ENCODE measurements at regions not wholly inside any gene's neighbourhood (a gene's known extent, or its start where the extent isn't known, plus 50 kb on each side); places are given as distances from the start of the nearest gene placed in this dataset.
"Not testable (repeated sequence)": the region's sequence is repeated elsewhere in the genome, so short reads cannot be mapped to it uniquely, and the experiment has no call there.

GRCh38 chr3:127043041-127043641, 60.2 kb downstream of the PLXNA1 start:
- TF ChIP-seq, protein P1, sequence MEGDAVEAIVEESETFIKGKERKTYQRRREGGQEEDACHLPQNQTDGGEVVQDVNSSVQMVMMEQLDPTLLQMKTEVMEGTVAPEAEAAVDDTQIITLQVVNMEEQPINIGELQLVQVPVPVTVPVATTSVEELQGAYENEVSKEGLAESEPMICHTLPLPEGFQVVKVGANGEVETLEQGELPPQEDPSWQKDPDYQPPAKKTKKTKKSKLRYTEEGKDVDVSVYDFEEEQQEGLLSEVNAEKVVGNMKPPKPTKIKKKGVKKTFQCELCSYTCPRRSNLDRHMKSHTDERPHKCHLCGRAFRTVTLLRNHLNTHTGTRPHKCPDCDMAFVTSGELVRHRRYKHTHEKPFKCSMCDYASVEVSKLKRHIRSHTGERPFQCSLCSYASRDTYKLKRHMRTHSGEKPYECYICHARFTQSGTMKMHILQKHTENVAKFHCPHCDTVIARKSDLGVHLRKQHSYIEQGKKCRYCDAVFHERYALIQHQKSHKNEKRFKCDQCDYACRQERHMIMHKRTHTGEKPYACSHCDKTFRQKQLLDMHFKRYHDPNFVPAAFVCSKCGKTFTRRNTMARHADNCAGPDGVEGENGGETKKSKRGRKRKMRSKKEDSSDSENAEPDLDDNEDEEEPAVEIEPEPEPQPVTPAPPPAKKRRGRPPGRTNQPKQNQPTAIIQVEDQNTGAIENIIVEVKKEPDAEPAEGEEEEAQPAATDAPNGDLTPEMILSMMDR (IDR thresholded peaks at IDR 0.05; ENCODE audit: unreplicated experiment), result no peak
- Mint-ChIP-seq H3K9me3 (ENCODE audit: low read depth, unreplicated experiment) (no peaks in the 10 kb centered on the region), H3K27ac (ENCODE audit: unreplicated experiment) (peak overlapping the region; percentile 45), H3K4me3 (ENCODE audit: low read depth, unreplicated experiment) (peak overlapping the region; percentile 48), H3K36me3 (ENCODE audit: insufficient read depth, unreplicated experiment) (peaks cover 10% of the 10 kb centered on the region), H3K4me1 (ENCODE audit: low read depth, unreplicated experiment) (peaks cover 18% of the 10 kb centered on the region), H3K27me3 (ENCODE audit: unreplicated experiment) (no peaks in the 10 kb centered on the region)
- DNase-seq, result peak; percentile 85
- no TSS peak for BruUV-seq (replicated peaks)
- intact Hi-C loops (cut with micrococcal nuclease; ENCODE audit: unreplicated experiment), result loop anchor here (10.0 kb wide), 1 partner anchor 392 kb away; no protein-coding TSS in a partner anchor
- CTCF ChIA-PET, result no interaction called here

- H3K9me3 Mint-ChIP-seq (ENCODE audit: low read depth, unreplicated experiment), result no peaks in the 10 kb centered on the region
- TF ChIP-seq, protein P1 (IDR thresholded peaks at IDR 0.05; ENCODE audit: unreplicated experiment), result no peak
- peaks cover 18% of the 10 kb centered on the region for H3K4me1 Mint-ChIP-seq (ENCODE audit: low read depth, unreplicated experiment)
- intact Hi-C loops (cut with micrococcal nuclease; ENCODE audit: unreplicated experiment), result loop anchor here (10.0 kb wide), 1 partner anchor 391 kb away; no protein-coding TSS in a partner anchor
- peak; percentile 43 for DNase-seq
- peaks cover 10% of the 10 kb centered on the region for H3K36me3 Mint-ChIP-seq (ENCODE audit: insufficient read depth, unreplicated experiment)
- peak overlapping the region; percentile 45 for H3K27ac Mint-ChIP-seq (ENCODE audit: unreplicated experiment)
- BruUV-seq (replicated peaks), result no TSS peak
- no peaks in the 10 kb centered on the region for H3K27me3 Mint-ChIP-seq (ENCODE audit: unreplicated experiment)
- CTCF ChIA-PET, result no interaction called here
- peak overlapping the region; percentile 48 for H3K4me3 Mint-ChIP-seq (ENCODE audit: low read depth, unreplicated experiment)
These were observed 61.0 kb downstream of the PLXNA1 start for GRCh38 chr3:127043731-127044510.

- Mint-ChIP-seq H3K27me3 (ENCODE audit: unreplicated experiment) (peaks cover 8% of the 10 kb centered on the region), H3K4me1 (ENCODE audit: low read depth, unreplicated experiment) (peaks cover 18% of the 10 kb centered on the region), H3K4me3 (ENCODE audit: low read depth, unreplicated experiment) (no peak overlapping the region), H3K27ac (ENCODE audit: unreplicated experiment) (no peak overlapping the region), H3K9me3 (ENCODE audit: low read depth, unreplicated experiment) (peaks cover 6% of the 10 kb centered on the region), H3K36me3 (ENCODE audit: insufficient read depth, unreplicated experiment) (peaks cover 10% of the 10 kb centered on the region)
- CTCF ChIA-PET, result no interaction called here
- TF ChIP-seq, protein P1 (IDR thresholded peaks at IDR 0.05; ENCODE audit: unreplicated experiment), result no peak
- DNase-seq, result peak; percentile 66
- BruUV-seq (replicated peaks), result no TSS peak
- intact Hi-C loops (cut with micrococcal nuclease; ENCODE audit: unreplicated experiment), result loop anchor here (10.0 kb wide), 1 partner anchor 390 kb away; no protein-coding TSS in a partner anchor
These were observed 62.1 kb downstream of the PLXNA1 start for GRCh38 chr3:127044996-127045395.

DNA sequence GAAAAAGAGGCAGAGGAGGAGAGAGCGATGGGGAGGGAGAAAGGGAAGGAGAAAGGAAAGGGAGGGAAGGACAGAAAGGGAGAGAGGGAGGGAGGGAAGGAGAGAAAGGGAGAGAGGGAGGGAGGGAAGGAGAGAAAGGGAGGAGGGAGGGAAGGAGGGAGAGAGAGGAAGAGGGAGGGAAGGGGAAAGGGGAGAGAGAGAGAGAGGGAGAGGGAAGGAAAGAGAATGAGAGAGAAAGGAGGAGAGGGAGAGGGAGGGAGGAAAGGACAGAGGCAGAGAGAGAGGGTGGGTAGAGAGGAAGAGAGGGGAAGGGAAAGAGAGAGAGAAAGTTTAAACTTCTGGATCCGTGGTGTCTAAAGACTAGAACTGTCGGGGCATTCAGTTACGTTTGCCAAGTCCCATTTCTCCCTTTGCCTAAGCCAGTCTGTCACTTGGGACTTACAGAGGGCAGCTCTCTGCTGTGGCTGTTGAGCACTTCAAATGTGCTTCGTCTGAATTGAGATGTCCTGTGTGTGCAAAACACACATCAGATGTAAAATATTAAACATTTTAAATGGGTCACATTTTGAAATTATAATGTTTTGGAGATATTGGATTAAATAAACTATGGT, 62.6 kb downstream of the PLXNA1 start:
- Mint-ChIP-seq H3K27ac (ENCODE audit: unreplicated experiment) (no peak overlapping the region), H3K36me3 (ENCODE audit: insufficient read depth, unreplicated experiment) (peaks cover 10% of the 10 kb centered on the region), H3K9me3 (ENCODE audit: low read depth, unreplicated experiment) (peaks cover 7% of the 10 kb centered on the region), H3K27me3 (ENCODE audit: unreplicated experiment) (peaks cover 9% of the 10 kb centered on the region), H3K4me1 (ENCODE audit: low read depth, unreplicated experiment) (peaks cover 18% of the 10 kb centered on the region), H3K4me3 (ENCODE audit: low read depth, unreplicated experiment) (no peak overlapping the region)
- BruUV-seq (replicated peaks), result no TSS peak
- CTCF ChIA-PET, result interaction anchor here (0.6 to 1.1 kb wide), 2 partner anchors 8 to 132 kb away, joined by 3 to 5 read pairs; no protein-coding TSS in a partner anchor
- TF ChIP-seq, protein P1 (IDR thresholded peaks at IDR 0.05; ENCODE audit: unreplicated experiment), result no peak
- no peak for DNase-seq
- intact Hi-C loops (cut with micrococcal nuclease; ENCODE audit: unreplicated experiment), result loop anchor here (10.0 kb wide), 1 partner anchor 389 kb away; no protein-coding TSS in a partner anchor

GRCh38 chr3:127046690-127047089, 63.8 kb downstream of the PLXNA1 start:
- CTCF ChIA-PET, result interaction anchor here (1.1 kb wide), 1 partner anchor 10 kb away, joined by 3 read pairs; no protein-coding TSS in a partner anchor
- not testable (repeated sequence) for BruUV-seq (replicated peaks); H3K9me3 Mint-ChIP-seq (ENCODE audit: low read depth, unreplicated experiment); H3K27me3 Mint-ChIP-seq (ENCODE audit: unreplicated experiment); H3K4me3 Mint-ChIP-seq (ENCODE audit: low read depth, unreplicated experiment); H3K36me3 Mint-ChIP-seq (ENCODE audit: insufficient read depth, unreplicated experiment); H3K27ac Mint-ChIP-seq (ENCODE audit: unreplicated experiment); DNase-seq
- H3K4me1 Mint-ChIP-seq (ENCODE audit: low read depth, unreplicated experiment), result peaks cover 18% of the 10 kb centered on the region
- intact Hi-C loops (cut with micrococcal nuclease; ENCODE audit: unreplicated experiment), result loop anchor here (10.0 kb wide), 1 partner anchor 388 kb away; no protein-coding TSS in a partner anchor
